CD1c-positive myeloid dendritic cell (primary cell): ENCODE measurements at regions not wholly inside any gene's neighbourhood (a gene's known extent, or its start where the extent isn't known, plus 50 kb on each side); places are given as distances from the start of the nearest gene placed in this dataset.

Source experiments
- DNase-seq: peaks from one replicate; pipeline ENCODE4 v3.0.0-alpha.2; 2016; ENCODE audit errors: extremely low spot score

DNA sequence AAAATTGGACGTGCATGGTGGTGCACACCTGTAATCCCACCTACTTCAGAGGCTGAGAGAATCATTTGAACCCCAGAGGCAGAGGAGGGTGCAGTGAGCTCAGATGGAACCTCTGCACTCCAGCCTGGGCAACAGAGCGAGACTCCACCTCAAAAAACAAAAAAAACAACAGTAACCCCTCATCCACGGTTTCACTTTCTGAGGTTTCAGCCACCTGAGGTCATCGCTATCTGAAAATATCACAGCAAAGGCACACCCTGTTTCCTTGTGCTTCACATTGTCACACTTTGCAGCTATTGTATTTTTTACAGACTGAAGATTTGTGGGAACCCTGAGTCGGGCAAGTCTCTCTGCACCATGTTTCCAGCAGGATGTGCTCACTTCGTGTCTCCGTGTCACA lies 54.1 kb upstream of the FOXQ1 start:
- DNase-seq: no peak

DNA sequence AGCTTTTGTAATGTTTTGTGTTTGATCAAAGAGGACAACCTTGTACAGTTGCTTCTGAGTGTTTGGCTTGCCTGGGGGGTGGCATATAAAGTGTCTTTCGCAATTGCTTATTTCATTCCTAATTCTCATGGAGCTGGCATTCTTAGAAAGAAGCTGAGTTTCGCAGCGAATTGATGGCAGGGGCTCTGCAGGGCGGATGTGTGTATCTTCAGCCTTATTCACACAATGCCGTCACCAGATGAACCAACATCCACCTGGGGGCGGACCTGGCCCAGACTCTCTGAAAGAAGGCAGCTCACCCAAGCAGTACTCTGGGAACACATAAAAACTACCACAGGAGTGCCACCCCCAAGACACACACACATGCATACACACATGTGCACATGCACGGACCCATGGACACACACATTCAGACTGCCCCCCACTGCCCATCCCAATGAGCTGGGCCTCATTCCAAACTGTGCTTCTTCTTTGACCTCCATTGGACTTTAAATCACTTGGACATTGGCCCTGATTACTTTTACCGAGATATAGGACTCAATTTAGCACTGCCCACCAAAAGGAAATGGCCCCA lies 55.4 kb upstream of the FOXQ1 start:
- DNase-seq: no peak

DNA sequence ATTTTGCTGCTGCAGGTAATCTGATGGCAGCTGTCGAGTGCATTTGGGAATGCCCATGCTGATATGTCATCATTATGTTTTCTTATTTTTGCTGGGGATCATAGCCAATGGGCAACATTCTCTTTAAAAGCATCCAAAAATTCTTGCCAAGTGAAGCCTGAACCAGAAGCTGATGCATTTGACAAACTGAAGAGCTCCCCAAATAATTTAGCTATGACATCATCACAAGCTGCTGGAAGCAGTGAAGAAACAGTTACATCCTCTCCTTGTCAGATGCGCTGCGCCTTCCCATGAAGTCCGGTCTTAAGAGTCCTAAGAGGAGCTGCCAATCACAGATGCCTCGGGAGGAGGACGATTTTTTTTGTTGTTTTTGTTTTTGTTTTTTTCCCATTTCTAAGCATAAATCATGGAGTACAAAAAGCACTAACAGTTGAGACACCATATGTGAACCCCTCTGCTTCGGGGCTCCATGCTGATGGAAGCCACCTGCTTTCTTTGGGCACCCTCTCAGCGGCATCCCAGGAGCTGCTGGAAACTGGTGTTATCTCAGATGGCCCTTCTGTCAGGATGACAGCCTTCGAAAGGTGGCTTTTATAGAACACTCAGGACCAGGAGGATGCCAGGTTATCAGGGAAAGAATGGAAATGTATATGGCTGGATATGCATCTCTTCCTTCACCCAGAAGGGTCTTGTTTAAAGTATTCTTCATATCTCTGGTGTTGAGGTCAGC lies 56.1 kb upstream of the FOXQ1 start:
- DNase-seq: no peak

DNA sequence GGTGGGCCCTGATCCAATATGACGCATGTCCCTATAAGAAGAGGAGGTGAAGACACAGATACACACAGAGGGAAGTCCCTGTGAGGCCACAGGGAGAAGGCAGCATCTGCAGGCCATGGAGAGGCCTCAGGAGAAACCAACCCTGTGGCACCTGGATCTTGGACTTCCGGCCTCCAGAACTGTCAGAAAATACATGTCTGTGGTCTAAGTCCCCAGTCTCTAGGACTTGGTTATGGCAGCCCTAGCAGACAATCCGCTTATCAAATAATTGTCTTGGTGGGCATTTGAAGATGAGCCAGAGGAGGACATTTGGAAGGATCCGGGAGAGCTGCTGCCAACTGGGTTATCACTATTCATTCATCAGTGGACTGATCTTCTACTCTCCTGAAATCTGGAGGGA lies 57.6 kb upstream of the FOXQ1 start:
- no peak for DNase-seq

DNA sequence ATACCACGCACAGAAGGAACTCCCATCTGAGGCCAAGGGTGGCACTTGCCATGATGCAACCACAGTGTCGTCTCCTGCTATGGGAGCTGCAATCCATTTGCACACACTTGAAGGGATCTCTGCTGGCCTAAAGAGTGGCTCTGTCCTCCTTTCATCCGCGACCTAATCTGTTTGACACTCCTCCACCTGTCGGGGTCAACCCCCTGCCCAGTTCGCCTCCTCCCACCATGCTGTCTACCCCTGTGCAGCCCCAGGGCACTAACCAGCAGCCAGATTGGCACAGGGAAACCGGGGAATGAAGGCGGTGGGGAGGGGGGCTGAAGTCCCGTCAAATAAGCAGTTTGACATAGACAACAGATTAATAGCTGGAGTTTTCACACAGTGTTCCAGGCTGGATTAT lies 58.1 kb upstream of the FOXQ1 start:
- DNase-seq: no peak

DNA sequence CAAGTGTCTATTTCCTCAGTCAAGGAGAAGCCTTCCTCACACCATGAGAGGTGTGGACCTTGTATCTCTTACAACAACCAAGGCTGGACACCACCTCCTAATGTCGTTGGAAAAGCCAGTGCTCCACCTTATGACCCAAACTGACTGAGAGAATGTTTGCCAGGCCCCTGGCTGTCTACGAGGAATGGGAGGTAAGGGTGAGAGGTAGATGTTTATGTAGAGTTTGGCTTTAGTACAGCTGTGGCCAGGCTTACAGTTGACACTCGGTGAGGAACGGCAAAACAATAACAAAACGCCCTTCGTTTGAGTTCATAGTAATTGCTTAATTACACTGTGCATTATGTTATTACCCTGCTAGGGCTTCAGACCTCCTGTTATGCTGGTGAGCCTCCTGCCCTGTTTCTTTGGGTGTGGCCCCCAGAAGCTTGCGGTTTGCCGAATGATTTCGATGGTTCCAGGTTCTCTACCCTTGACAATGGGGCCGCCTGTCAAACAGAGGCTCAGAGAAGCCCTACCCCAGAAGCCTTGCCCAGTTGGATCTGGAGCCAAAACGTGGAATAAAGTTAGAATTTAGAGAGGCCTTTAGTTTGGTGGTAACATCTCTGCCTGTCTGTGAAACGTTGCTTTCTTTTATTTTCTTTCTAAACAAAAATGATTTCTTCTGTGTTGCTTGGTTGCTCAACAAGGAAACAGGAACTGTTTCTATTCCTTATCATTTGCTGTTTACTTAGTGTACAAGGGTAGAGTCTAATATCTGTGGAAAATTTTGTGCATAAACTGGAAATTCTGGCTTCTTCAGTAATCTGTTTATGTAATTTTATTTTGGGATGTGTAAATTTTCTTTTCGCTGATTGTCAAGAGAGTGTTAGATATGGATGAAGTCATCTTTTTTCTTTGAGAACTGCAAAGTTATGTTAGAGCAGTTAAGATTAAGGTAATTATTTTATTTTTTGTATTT lies 60.4 kb upstream of the FOXQ1 start:
- no peak for DNase-seq

DNA sequence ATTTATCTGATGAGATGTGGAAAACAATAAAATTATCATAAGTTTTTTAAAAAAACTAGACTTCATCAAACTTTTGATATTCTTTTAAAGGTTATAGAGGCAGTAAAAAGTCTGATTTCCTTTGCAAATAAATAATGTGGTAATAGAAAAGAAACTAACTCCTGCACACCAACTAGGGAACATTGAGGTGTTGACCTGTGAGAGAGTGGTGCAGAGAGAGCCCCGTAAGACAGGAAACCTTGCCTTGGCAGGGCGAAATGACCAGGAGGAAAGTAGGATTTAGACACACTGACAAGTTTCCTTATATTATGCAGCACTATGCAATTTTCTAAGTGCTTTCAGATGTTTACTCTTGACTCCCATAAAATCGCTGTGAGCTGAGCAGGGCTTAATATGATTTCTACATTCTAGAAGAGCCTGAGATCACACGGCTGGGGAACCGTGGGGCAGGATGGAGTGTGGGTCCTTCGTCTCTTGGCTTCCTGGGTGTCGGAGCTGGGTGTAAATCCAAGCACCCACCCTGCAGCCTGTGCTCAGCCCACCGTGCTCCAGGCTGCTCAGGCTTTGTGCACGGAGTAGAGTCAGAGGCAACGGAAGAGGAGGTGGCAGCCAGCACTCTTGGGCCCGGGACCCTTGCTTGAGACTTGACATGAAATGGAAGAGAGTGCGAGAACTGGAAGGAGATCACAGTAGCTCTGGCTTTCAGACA lies 61.3 kb upstream of the FOXQ1 start:
- DNase-seq: no peak

DNA sequence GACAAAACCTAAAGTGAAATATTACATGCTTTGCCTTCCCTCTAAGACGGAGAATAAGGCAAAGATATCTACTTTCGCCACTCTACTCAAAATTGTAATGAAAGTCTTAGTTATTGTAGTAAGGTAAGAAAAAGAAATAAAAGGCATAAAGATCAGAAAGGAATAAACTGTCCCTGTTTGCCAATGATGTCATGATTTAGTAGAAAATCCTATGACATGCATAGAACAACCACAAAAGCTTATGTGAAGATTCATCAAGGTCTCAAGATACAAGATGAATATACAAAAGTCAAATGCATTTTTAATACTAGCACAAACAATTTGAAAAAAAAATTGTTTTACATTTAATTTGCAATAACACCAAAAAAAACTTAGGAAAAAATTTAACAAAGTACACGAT lies 64.0 kb upstream of the FOXQ1 start:
- DNase-seq: no peak

DNA sequence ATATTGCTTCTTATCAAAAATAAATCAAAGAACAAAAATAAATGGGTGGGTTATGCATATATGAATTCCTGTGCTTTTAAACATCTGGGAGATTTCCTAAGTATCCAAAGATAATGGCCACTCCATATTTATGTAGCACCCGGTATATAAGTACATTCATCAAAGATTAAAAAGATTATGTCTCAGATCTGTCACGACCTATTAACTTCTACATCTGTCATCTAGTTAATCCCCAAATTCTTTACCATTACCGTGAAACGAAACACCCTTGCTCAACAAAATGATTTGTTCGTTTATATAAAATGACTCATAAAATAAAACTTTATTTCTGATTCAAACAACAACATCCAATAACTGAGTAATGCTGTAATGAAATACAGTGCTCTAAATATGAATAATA lies 64.8 kb upstream of the FOXQ1 start:
- DNase-seq: no peak

DNA sequence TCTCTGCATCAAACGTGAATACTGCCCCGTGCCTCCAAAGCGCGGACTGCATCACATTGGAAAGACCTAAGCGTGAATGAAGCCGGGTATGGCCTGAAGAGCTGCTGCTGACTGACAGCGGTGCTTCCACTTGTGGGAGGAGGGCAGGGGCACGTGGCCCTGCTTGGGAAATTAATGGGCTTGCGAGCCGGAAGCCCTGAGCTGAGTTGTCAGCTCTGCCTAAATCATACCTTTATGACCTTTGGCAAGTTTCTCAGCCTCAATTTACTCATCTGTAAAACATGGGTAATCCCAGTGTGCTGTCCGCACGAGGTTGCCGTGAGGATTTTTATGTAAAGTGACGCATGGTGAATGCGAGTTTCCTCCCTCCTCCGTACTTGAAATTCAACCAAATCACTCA lies 67.0 kb upstream of the FOXQ1 start:
- DNase-seq: no peak

DNA sequence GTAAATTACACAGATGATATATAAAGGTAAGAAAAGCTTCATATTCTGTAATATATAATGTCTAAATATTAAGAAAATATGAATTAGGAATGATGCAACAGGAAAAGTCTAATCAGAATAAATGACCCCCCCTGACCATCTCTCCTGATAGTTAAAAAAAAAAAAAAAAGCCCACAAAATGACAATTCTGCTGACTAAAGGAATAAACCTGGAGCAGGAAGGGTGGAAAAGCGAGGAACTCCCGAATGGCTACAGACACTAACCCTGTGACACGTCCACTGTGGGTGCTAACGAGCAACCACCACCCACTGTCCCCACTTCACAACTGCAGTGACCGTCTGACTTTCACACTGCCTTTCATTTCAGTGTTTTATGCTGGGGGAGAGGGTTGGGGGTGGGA lies 67.6 kb upstream of the FOXQ1 start:
- DNase-seq: no peak

DNA sequence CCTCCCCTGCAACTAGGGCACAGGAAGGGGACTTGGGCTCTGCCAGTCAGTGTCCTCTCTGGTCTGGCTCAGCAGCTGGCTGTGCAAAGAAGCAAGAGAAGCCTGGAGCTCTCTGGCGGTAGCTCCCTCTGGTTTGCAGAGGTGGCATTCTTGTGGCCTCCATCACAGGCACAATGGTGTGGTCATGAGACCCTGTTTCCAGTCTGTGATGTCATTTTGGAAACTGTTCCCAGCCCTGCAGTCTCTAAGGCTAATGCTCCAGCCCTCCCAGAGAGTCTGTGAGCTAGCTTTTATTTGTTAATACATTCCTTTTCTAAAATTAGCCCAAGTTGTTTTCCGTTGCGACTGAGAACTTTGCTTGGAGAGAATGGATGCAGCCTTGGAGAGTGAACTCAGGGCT lies 69.5 kb upstream of the FOXQ1 start:
- no peak for DNase-seq

DNA sequence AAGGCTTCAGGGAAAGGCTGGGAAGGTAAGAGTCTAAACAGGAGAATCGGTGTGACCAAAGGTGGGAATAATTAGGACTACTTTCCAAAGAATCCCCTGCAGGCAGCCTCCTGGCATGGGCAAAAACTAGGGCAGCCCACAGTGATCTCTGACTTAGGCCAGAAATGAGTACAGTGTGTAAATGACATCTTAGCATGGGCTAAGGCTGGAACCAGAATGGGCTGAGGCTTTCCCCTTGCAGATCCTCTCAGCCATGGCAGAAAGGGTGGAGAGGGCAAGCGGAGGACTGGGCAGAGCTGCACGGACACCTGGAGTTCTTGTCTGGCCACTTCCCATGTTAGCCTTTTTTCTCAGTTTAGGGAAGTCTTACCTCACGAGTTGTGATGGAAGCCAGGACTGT lies 69.9 kb upstream of the FOXQ1 start:
- DNase-seq: no peak

DNA sequence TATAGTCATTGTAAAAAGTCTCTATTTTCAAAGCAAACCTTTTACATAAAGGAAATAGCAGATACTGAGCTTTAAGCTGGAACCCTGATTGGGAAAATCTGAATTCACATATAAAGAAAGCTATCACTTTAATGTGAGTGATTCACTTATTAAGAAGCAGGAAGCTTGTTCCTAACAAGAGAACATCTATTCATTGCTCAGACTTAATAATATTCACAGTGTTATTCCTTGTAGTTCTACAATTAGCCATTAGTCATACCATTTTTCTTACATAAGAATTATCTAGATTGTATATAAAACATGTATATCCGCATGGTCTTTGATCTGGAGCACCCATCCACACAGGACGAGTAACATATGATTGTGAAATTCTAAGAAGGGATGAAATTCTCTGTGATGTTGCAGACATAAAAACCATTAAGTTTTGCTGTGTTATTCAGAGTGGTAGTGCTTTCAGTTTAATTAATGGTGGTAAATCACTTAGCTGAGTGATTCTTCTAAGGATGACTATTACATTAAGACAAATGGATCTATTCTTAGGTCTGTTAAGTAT lies 71.1 kb upstream of the FOXQ1 start:
- DNase-seq: no peak

DNA sequence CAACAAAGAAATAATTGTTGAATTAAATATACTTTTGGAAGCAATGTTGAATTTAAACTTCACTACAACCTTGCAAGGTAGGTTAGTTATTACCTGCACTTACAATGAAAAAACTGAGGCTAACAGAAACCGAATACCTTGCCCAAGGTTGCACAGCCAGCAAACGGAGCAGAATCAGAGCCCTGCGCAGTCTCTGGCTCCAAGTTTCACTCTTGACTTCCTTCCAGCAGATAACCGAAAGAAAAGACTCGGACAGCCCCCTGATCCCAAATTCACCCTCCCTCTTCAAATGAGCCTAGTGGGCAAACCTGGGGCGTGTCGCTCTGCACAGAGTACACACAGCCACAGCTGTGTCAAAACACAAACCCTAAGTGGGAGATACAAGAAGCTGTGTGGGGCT lies 72.1 kb upstream of the FOXQ1 start:
- no peak for DNase-seq

DNA sequence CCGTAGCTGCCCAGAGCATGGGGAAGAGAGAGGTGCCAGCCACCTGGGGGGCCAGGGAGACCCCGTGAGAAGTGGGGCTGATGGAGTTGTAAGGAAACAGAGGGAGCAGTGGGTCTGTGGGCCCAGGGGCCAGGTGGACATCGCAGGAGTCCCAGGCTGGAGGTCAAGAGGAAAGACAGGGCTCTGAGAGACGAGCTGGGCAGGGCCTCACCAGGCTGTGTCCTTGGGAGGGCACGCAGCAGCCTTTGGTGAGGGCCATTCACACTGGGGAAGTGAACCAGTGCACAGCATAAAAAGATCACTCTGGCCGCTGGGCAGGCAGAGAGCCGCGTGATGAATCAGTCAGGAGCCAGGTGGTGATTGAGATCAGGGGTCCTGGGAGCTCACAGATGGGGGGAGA lies 73.9 kb upstream of the FOXQ1 start:
- no peak for DNase-seq

DNA sequence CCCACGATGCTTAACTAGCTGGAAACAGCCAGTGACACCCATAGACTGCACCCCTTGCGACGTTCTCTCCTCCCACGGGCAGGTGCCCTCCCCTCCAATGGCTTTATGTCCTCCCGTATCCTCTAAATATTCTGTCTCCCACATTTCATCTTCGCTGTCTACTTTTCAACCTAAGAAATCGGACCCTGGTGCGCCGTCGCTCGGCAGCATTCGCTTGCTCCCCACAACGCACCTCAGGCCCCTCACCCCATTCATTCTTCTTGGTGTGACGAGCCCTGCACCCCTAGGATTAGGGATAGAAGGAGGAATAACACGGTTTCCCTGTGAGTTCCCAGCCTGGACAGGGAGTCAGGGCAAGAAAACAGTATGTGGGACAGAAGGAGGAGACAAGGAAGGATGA lies 74.3 kb upstream of the FOXQ1 start:
- DNase-seq: no peak

DNA sequence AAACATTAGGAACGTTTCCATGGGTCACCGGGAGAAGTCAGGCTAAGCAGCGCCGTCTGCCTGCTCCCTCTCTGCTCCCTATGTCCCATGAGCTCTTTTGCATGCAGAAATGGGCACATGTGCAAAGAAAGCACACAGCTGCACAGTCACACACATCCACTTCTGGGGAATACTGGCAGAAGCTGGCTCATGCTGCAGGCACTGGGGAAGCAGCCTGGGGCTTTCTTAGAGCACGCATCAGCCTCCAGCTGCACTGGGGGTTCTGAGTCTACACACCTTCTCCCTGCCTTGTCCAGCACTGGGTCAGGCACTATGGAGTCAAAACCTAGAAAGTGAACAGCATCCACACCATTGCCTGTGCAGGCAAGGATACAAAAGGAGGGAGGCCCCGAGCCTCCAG lies 76.1 kb upstream of the FOXQ1 start:
- DNase-seq: no peak

DNA sequence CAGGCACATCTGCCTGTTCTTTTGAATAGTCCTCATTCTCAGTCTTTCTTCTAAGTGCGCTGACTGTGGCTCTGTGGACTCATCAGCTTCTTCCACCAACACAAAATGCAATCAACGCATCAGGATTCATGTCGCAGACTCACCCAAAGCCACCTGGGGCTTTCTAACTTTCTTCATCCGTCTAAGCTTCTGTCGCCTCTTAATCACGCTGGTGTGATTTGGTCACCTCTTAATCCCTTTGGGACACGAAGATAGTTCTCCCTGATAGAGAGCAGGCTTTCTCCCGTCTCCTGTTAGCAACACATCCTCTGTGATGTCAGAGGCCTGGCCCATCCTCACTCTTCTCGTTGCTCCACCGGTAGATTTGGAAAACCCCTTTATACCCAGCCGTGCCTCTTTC lies 78.0 kb upstream of the FOXQ1 start:
- DNase-seq: no peak

DNA sequence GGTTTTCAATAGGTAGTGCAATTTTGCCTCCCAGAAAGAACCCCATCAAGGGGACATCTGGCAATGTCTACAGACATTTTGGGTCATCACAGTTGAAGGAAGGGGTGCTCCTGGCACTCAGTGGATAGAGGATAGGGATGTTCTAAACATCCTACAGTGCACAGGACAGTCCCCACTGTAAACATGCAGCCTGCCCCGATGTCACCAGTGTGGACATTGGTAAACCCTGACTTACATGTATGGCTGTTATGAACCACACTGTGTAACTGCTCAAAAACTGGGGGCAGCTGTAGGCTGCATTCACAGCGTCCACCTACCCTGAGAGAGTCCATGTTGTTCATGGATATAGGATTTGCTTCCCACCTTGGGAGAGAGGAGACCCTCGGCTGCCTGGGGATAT lies 79.3 kb upstream of the FOXQ1 start:
- DNase-seq: no peak

DNA sequence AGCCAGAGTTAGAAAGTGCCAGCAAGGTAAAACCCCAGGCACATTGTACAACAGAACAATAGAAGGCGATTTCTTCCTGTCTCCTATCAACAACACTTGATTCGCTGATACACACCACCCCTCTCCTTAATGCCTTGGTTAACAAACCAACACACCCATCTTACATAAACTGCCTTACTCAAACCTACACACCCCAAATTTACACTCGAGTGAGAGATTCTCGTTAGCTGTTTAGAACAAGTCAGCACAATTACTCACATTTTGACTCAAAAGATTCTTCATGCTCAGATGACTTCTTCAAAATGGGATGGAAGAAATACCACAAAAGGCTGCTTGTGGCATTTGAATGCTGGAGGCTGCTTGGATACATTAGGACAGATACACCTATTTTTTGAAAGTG lies 80.0 kb upstream of the FOXQ1 start:
- no peak for DNase-seq
